Astrocyte of the spinal cord (primary cell): ENCODE measurements at regions not wholly inside any gene's neighbourhood (a gene's known extent, or its start where the extent isn't known, plus 50 kb on each side); places are given as distances from the start of the nearest gene placed in this dataset.

Experiments
- DNase-seq: peaks from one replicate; pipeline ENCODE4 v3.0.0; 2011; ENCODE audit warnings: low read depth, low spot score
- H3K4me3 ChIP-seq: 2 replicates; pipeline ENCODE4 v1.5.1; 2011; ENCODE audit warnings: low read depth, mild to moderate bottlenecking, low read length, moderate library complexity
- CTCF ChIP-seq: IDR thresholded peaks from 2 replicates; pipeline ENCODE4 v1.5.1; 2012; ENCODE audit warnings: low read depth, mild to moderate bottlenecking, low read length, inconsistent platforms
- in situ Hi-C: cut with HindIII; loops from 2 replicates; pipeline ENCODE4 v1.10.0; 2017; ENCODE audit warnings: low sequenced_read_pairs

GRCh38 chr15:95987886-95988573, 342.5 kb upstream of the NR2F2 start:
- no peak for TF ChIP-seq CTCF
- no peak for DNase-seq
- H3K4me3 ChIP-seq = no peak overlapping the region
- in situ Hi-C loops = no loop called here

GRCh38 chr15:95988574-95988887, 342.0 kb upstream of the NR2F2 start:
- H3K4me3 ChIP-seq = no peak overlapping the region
- in situ Hi-C loops = no loop called here
- peak; percentile 39 for DNase-seq
- TF ChIP-seq CTCF = no peak

GRCh38 chr15:95989392-95989791, 341.1 kb upstream of the NR2F2 start:
- no peak overlapping the region for H3K4me3 ChIP-seq
- in situ Hi-C loops = no loop called here
- DNase-seq = no peak
- no peak for TF ChIP-seq CTCF

GRCh38 chr15:95990833-95991232, 339.7 kb upstream of the NR2F2 start:
- TF ChIP-seq CTCF = no peak
- DNase-seq = peak; percentile 21
- no peak overlapping the region for H3K4me3 ChIP-seq
- in situ Hi-C loops = no loop called here

GRCh38 chr15:95994418-95994817, 336.1 kb upstream of the NR2F2 start:
- DNase-seq = peak; percentile 52
- no peak for TF ChIP-seq CTCF
- H3K4me3 ChIP-seq = no peak overlapping the region
- in situ Hi-C loops = no loop called here

GRCh38 chr15:95995375-95996168, 334.9 kb upstream of the NR2F2 start:
- H3K4me3 ChIP-seq = no peak overlapping the region
- no peak for TF ChIP-seq CTCF
- in situ Hi-C loops = no loop called here
- peak; percentile 51 for DNase-seq
